ENCODE measurements at regions not wholly inside any gene's neighbourhood (a gene's known extent, or its start where the extent isn't known, plus 50 kb on each side); places are given as distances from the start of the nearest gene placed in this dataset.

GRCh38 chr12:25054783-25055144 is 105.9 kb upstream of the BCAT1 start:
- TF ChIP-seq CTCF (IDR thresholded peaks at IDR 0.05) = no peak
- no peak for TF ChIP-seq EZH2 (IDR thresholded peaks at IDR 0.05; ENCODE audit: borderline replicate concordance, insufficient read depth, low read depth, low read length, poor library complexity, severe bottlenecking)

Data from B cell (primary cell).